ENCODE measurements at regions not wholly inside any gene's neighbourhood (a gene's known extent, or its start where the extent isn't known, plus 50 kb on each side); places are given as distances from the start of the nearest gene placed in this dataset.

- DNase-seq = no peak
Measured at GRCh38 chr18:77763530-77764145, 514.0 kb downstream of the GALR1 start.

GRCh38 chr18:77765468-77765867 is 515.8 kb downstream of the GALR1 start:
- peak; percentile 11 for DNase-seq

GRCh38 chr18:77766421-77766820 is 516.8 kb downstream of the GALR1 start:
- no peak for DNase-seq

- DNase-seq = no peak
Measured at GRCh38 chr18:77772177-77772576, 522.5 kb downstream of the GALR1 start.

- no peak for DNase-seq
Measured at GRCh38 chr18:77776104-77776503, 526.5 kb downstream of the GALR1 start.

- no peak for DNase-seq
Measured at GRCh38 chr18:77777163-77777562, 527.5 kb downstream of the GALR1 start.

GRCh38 chr18:77784759-77785379 is 535.2 kb downstream of the GALR1 start:
- no peak for DNase-seq

GRCh38 chr18:77785415-77785975 is 535.8 kb downstream of the GALR1 start:
- DNase-seq = no peak

- no peak for DNase-seq
Measured at GRCh38 chr18:77803024-77803423, 553.4 kb downstream of the GALR1 start.

- no peak for DNase-seq
Measured at GRCh38 chr18:77804382-77804781, 554.7 kb downstream of the GALR1 start.

- DNase-seq = no peak
Measured at GRCh38 chr18:77807650-77808049, 558.0 kb downstream of the GALR1 start.

- no peak for DNase-seq
Measured at GRCh38 chr18:77811503-77811902, 561.9 kb downstream of the GALR1 start.

- DNase-seq = no peak
Measured at GRCh38 chr18:77815666-77816338, 566.2 kb downstream of the GALR1 start.

GRCh38 chr18:77818328-77818727 is 568.7 kb downstream of the GALR1 start:
- DNase-seq = no peak

GRCh38 chr18:77820472-77820871 is 570.8 kb downstream of the GALR1 start:
- no peak for DNase-seq

GRCh38 chr18:77821892-77822291 is 572.2 kb downstream of the GALR1 start:
- DNase-seq = no peak

GRCh38 chr18:77822632-77823031 is 573.0 kb downstream of the GALR1 start:
- peak; percentile 30 for DNase-seq

GRCh38 chr18:77833807-77834206 is 584.2 kb downstream of the GALR1 start:
- no peak for DNase-seq

- no peak for DNase-seq
Measured at GRCh38 chr18:77851802-77852201, 602.2 kb downstream of the GALR1 start.

GRCh38 chr18:77853859-77854258 is 604.2 kb downstream of the GALR1 start:
- no peak for DNase-seq

- DNase-seq = no peak
Measured at GRCh38 chr18:77857678-77858655, 608.3 kb downstream of the GALR1 start.

GRCh38 chr18:77859634-77860033 is 610.0 kb downstream of the GALR1 start:
- no peak for DNase-seq
